Liver (tissue), 8 donors: ENCODE measurements at regions not wholly inside any gene's neighbourhood (a gene's known extent, or its start where the extent isn't known, plus 50 kb on each side); places are given as distances from the start of the nearest gene placed in this dataset.

ENCODE experiments used
- DNase-seq: peaks from one replicate; pipeline ENCODE4 v3.0.0-alpha.2; 2017; ENCODE audit warnings: low spot score
- H3K27ac ChIP-seq, 2 donors: one replicate each; pipeline ENCODE4 v1.7.0; 2013; ENCODE audit warnings: inconsistent platforms in 2 of 2, low read length in 2 of 2, control low read depth in 1 of 2, low read depth in 1 of 2, mild to moderate bottlenecking in 1 of 2
- H3K27me3 ChIP-seq, 4 donors: one replicate each; pipeline versions ENCODE4 v1.6.1 to v1.7.0; 2013; ENCODE audit warnings: low read length in 3 of 4, inconsistent platforms in 1 of 4, mild to moderate bottlenecking in 1 of 4, moderate library complexity in 1 of 4; ENCODE audit not compliant: control insufficient read depth in 4 of 4, insufficient read depth in 4 of 4
- H3K36me3 ChIP-seq, 4 donors: one replicate each; pipeline versions ENCODE4 v1.6.1 to v1.7.0; 2013; ENCODE audit warnings: low read length in 3 of 4, mild to moderate bottlenecking in 3 of 4, low read depth in 1 of 4, moderate library complexity in 1 of 4; ENCODE audit not compliant: control insufficient read depth in 4 of 4, insufficient read depth in 3 of 4
- H3K4me1 ChIP-seq, 4 donors: one replicate each; pipeline versions ENCODE4 v1.6.1 to v1.7.0; 2013; ENCODE audit warnings: low read length in 3 of 4, mild to moderate bottlenecking in 3 of 4, moderate library complexity in 1 of 4; ENCODE audit not compliant: control insufficient read depth in 4 of 4, insufficient read depth in 4 of 4
- H3K4me3 ChIP-seq, 3 donors: one replicate each; pipeline versions ENCODE4 v1.6.1 to v1.7.0; 2013; ENCODE audit warnings: low read length in 3 of 3, control low read depth in 1 of 3, low read depth in 1 of 3, mild to moderate bottlenecking in 1 of 3
- H3K9ac ChIP-seq, 2 donors: one replicate each; pipeline ENCODE4 v1.7.0; 2013; ENCODE audit warnings: low read length in 2 of 2, mild to moderate bottlenecking in 2 of 2, moderate library complexity in 2 of 2, control low read depth in 1 of 2, low read depth in 1 of 2
- H3K9me3 ChIP-seq, 4 donors: one replicate each; pipeline versions ENCODE4 v1.6.1 to v1.7.0; 2013; ENCODE audit warnings: low read length in 3 of 4; ENCODE audit not compliant: control insufficient read depth in 4 of 4
- CTCF ChIP-seq: fragments of 150-350 bp; IDR thresholded peaks from 2 replicates; pipeline ENCODE4 v1.5.1; 2017; ENCODE audit warnings: improper control_type of control experiment, low read depth, low read length; ENCODE audit not compliant: missing input control
- FOXA1 ChIP-seq: IDR thresholded peaks from 2 replicates; pipeline ENCODE4 v1.6.1; 2016; ENCODE audit warnings: antibody characterized with exemption
- FOXA2 ChIP-seq: IDR thresholded peaks from 2 replicates; pipeline ENCODE4 v1.6.1; 2016; ENCODE audit warnings: antibody characterized with exemption
- GABPA ChIP-seq, 2 donors: IDR thresholded peaks in 1 of 2; conservative IDR thresholded peaks in 1 of 2; 2 replicates each; pipeline ENCODE4 v1.6.1; 2016; ENCODE audit warnings: antibody characterized with exemption in 2 of 2, mild to moderate bottlenecking in 1 of 2, moderate library complexity in 1 of 2
- HNF4A ChIP-seq, 2 donors: conservative IDR thresholded peaks; 2 replicates each; pipeline ENCODE4 v1.6.1; 2016; ENCODE audit warnings: antibody characterized with exemption in 2 of 2, mild to moderate bottlenecking in 2 of 2
- HNF4G ChIP-seq: IDR thresholded peaks from 2 replicates; pipeline ENCODE4 v1.6.1; 2016; ENCODE audit warnings: antibody characterized with exemption
- JUND ChIP-seq, 2 donors: IDR thresholded peaks; 2 replicates each; pipeline ENCODE4 v1.6.1; 2016; ENCODE audit warnings: antibody characterized with exemption in 2 of 2
- MAX ChIP-seq: IDR thresholded peaks from 2 replicates; pipeline ENCODE4 v1.6.1; 2016; ENCODE audit warnings: antibody characterized with exemption
- RAD21 ChIP-seq, 2 donors: IDR thresholded peaks; 2 replicates each; pipeline ENCODE4 v1.6.1; 2016; ENCODE audit warnings: antibody characterized with exemption in 2 of 2, mild to moderate bottlenecking in 2 of 2
- REST ChIP-seq: IDR thresholded peaks from 2 replicates; pipeline ENCODE4 v1.6.1; 2016; ENCODE audit warnings: antibody characterized with exemption, mild to moderate bottlenecking
- RXRA ChIP-seq, 2 donors: IDR thresholded peaks; 2 replicates each; pipeline ENCODE4 v1.6.1; 2017 to 2018; ENCODE audit warnings: antibody characterized with exemption in 2 of 2, mild to moderate bottlenecking in 1 of 2
- SP1 ChIP-seq: IDR thresholded peaks from 2 replicates; pipeline ENCODE4 v1.6.1; 2018; ENCODE audit warnings: antibody characterized with exemption, mild to moderate bottlenecking
- TAF1 ChIP-seq: conservative IDR thresholded peaks from 2 replicates; pipeline ENCODE4 v1.6.1; 2016; ENCODE audit warnings: antibody characterized with exemption, mild to moderate bottlenecking
- ZBTB33 ChIP-seq: IDR thresholded peaks from 2 replicates; pipeline ENCODE4 v1.6.1; 2016; ENCODE audit warnings: antibody characterized with exemption
- WGBS: extraction: QIAGEN DNeasy Blood & Tissue Kit; methylation state at CpG from one replicate; pipeline ENCODE4 v1.1.7; 2013; 5-methylcytosine and 5-hydroxymethylcytosine counted together
- donor health status: healthy.
- donor health status: healthy.
- donor health status: healthy.
- donor health status: healthy.
- donor health status: healthy.

GRCh38 chrX:40385682-40386081 is 195.1 kb upstream of the ATP6AP2 start:
- no peak for DNase-seq
- Histone ChIP-seq H3K27ac (no peak overlapping the region), H3K9me3 (no peaks in the 10 kb centered on the region), H3K36me3 (no peaks in the 10 kb centered on the region), H3K9ac (no peak overlapping the region), H3K27me3 (no peaks in the 10 kb centered on the region), H3K4me1 (no peaks in the 10 kb centered on the region), H3K4me3 (no peak overlapping the region)
- WGBS: 77% methylated on average over 3 of the region's 3 CpGs
- no peak for TF ChIP-seq RAD21 (IDR thresholded peaks at IDR 0.05)
- no peak for TF ChIP-seq HNF4G
- TF ChIP-seq JUND (IDR thresholded peaks at IDR 0.05): no peak
- no peak for TF ChIP-seq CTCF
- no peak for TF ChIP-seq RXRA (IDR thresholded peaks at IDR 0.05)
- no peak for TF ChIP-seq REST
- TF ChIP-seq GABPA (IDR thresholded peaks at IDR 0.05 in 1 of 2, conservative IDR thresholded peaks at IDR 0.05 in 1 of 2): no peak
- no peak for TF ChIP-seq FOXA2
- no peak for TF ChIP-seq MAX

GRCh38 chrX:40385256-40385655 is 195.5 kb upstream of the ATP6AP2 start:
- Histone ChIP-seq H3K4me1 (no peaks in the 10 kb centered on the region), H3K9ac (no peak overlapping the region), H3K27ac (no peak overlapping the region), H3K36me3 (no peaks in the 10 kb centered on the region), H3K4me3 (no peak overlapping the region), H3K27me3 (no peaks in the 10 kb centered on the region), H3K9me3 (no peaks in the 10 kb centered on the region)
- TF ChIP-seq FOXA2 (no peak), REST (no peak), SP1 (no peak), RAD21 (IDR thresholded peaks at IDR 0.05) (no peak), GABPA (IDR thresholded peaks at IDR 0.05 in 1 of 2, conservative IDR thresholded peaks at IDR 0.05 in 1 of 2) (no peak), FOXA1 (no peak), ZBTB33 (no peak), TAF1 (no peak), HNF4A (conservative IDR thresholded peaks at IDR 0.05) (no peak)
- DNase-seq: no peak
- WGBS: 86% methylated on average over 10 of the region's 10 CpGs
